22Rv1 (cell line): ENCODE measurements at regions not wholly inside any gene's neighbourhood (a gene's known extent, or its start where the extent isn't known, plus 50 kb on each side); places are given as distances from the start of the nearest gene placed in this dataset.

Experiments used
- H3K27ac ChIP-seq: fragments of 450-650 bp; 2 replicates; pipeline ENCODE4 v1.5.1; 2017
- CTCF ChIP-seq: fragments of 450-650 bp; IDR thresholded peaks from 2 replicates; pipeline ENCODE4 v1.5.1; 2017; ENCODE audit warnings: mild to moderate bottlenecking
- ZFX ChIP-seq: fragments of 450-650 bp; IDR thresholded peaks from 2 replicates; pipeline ENCODE4 v1.6.1; 2017; ENCODE audit warnings: antibody characterized with exemption, borderline replicate concordance

- TF ChIP-seq CTCF (no peak), ZFX (no peak)
- H3K27ac ChIP-seq = no peak overlapping the region
Observed at GRCh38 chr2:9764153-9764778, 79.0 kb upstream of the TAF1B start.

GRCh38 chr2:9765611-9766531 lies 77.4 kb upstream of the TAF1B start:
- H3K27ac ChIP-seq = no peak overlapping the region
- no peak for TF ChIP-seq ZFX
- TF ChIP-seq CTCF = no peak

- no peak overlapping the region for H3K27ac ChIP-seq
- no peak for TF ChIP-seq ZFX
- TF ChIP-seq CTCF = no peak
Observed at GRCh38 chr2:9767656-9768281, 75.5 kb upstream of the TAF1B start.

- no peak for TF ChIP-seq ZFX
- TF ChIP-seq CTCF = peak; percentile 59
- H3K27ac ChIP-seq = no peak overlapping the region
Observed at GRCh38 chr2:9768388-9768787, 74.9 kb upstream of the TAF1B start.

GRCh38 chr2:9769171-9770005 lies 73.9 kb upstream of the TAF1B start:
- no peak overlapping the region for H3K27ac ChIP-seq

GRCh38 chr2:9770006-9770307 lies 73.3 kb upstream of the TAF1B start:
- H3K27ac ChIP-seq = no peak overlapping the region
- TF ChIP-seq ZFX = no peak
- no peak for TF ChIP-seq CTCF

More at GRCh38 chr2:9769171-9770005, 73.9 kb upstream of the TAF1B start:
- TF ChIP-seq ZFX (no peak), CTCF (no peak)
